ENCODE measurements at regions not wholly inside any gene's neighbourhood (a gene's known extent, or its start where the extent isn't known, plus 50 kb on each side); places are given as distances from the start of the nearest gene placed in this dataset.
"Not testable (repeated sequence)": the region's sequence is repeated elsewhere in the genome, so short reads cannot be mapped to it uniquely, and the experiment has no call there.

GRCh38 chr12:124669271-124669721 lies 101.9 kb upstream of the NCOR2 start:
- DNase-seq, result not testable (repeated sequence)

- DNase-seq, result no peak
Measured at GRCh38 chr12:124668602-124669001, 101.2 kb upstream of the NCOR2 start.

- no peak for DNase-seq
Measured at GRCh38 chr12:124667506-124668326, 100.3 kb upstream of the NCOR2 start.

GRCh38 chr12:124666722-124667259 lies 99.4 kb upstream of the NCOR2 start:
- no peak for DNase-seq

GRCh38 chr12:124665511-124665910 lies 98.1 kb upstream of the NCOR2 start:
- no peak for DNase-seq

- no peak for DNase-seq
Measured at GRCh38 chr12:124664395-124665111, 97.1 kb upstream of the NCOR2 start.

- DNase-seq, result no peak
Measured at GRCh38 chr12:124663771-124664366, 96.5 kb upstream of the NCOR2 start.

GRCh38 chr12:124663206-124663605 lies 95.8 kb upstream of the NCOR2 start:
- DNase-seq, result no peak

GRCh38 chr12:124661341-124661740 lies 93.9 kb upstream of the NCOR2 start:
- DNase-seq, result no peak

- DNase-seq, result no peak
Measured at GRCh38 chr12:124660851-124661250, 93.4 kb upstream of the NCOR2 start.

- DNase-seq, result no peak
Measured at GRCh38 chr12:124658806-124659402, 91.5 kb upstream of the NCOR2 start.

- no peak for DNase-seq
Measured at GRCh38 chr12:124658302-124658701, 90.9 kb upstream of the NCOR2 start.

- DNase-seq, result no peak
Measured at GRCh38 chr12:124656947-124657434, 89.6 kb upstream of the NCOR2 start.

GRCh38 chr12:124655698-124656516 lies 88.5 kb upstream of the NCOR2 start:
- no peak for DNase-seq

- DNase-seq, result no peak
Measured at GRCh38 chr12:124655048-124655697, 87.8 kb upstream of the NCOR2 start.

- no peak for DNase-seq
Measured at GRCh38 chr12:124654666-124655047, 87.2 kb upstream of the NCOR2 start.

- DNase-seq, result no peak
Measured at GRCh38 chr12:124653169-124653931, 85.9 kb upstream of the NCOR2 start.

GRCh38 chr12:124652661-124653060 lies 85.2 kb upstream of the NCOR2 start:
- no peak for DNase-seq

- DNase-seq, result no peak
Measured at GRCh38 chr12:124651516-124652273, 84.3 kb upstream of the NCOR2 start.

- no peak for DNase-seq
Measured at GRCh38 chr12:124650912-124651311, 83.5 kb upstream of the NCOR2 start.
